Naive B cell (primary cell): ENCODE measurements at regions not wholly inside any gene's neighbourhood (a gene's known extent, or its start where the extent isn't known, plus 50 kb on each side); places are given as distances from the start of the nearest gene placed in this dataset.
A peak's percentile ranks its signal among the peaks of the same experiment; 100 is the strongest.

Source experiments
- ATAC-seq, 2 donors: fragments of 150-1000 bp; cut with Tn5 transposase; 2 replicates each; pipeline ENCODE4 v1.10.0; 2021; ENCODE audit warnings: low read depth in 2 of 2, mild to moderate bottlenecking in 2 of 2, moderate library complexity in 2 of 2
- DNase-seq: peaks from one replicate; pipeline ENCODE4 v3.0.0; 2022
- H3K27ac Mint-ChIP-seq, 6 donors: one replicate each; pipeline ENCODE4 v1.8.0; 2020 to 2022; ENCODE audit warnings: mild to moderate bottlenecking in 6 of 6, mixed read lengths in 6 of 6, moderate library complexity in 5 of 6, inconsistent platforms in 2 of 6
- H3K27me3 Mint-ChIP-seq, 3 donors: one replicate each; pipeline ENCODE4 v1.8.0; 2021 to 2022; ENCODE audit warnings: mixed read lengths in 3 of 3, mild to moderate bottlenecking in 1 of 3
- H3K36me3 Mint-ChIP-seq, 2 donors: one replicate each; pipeline ENCODE4 v1.8.0; 2020 to 2022; ENCODE audit warnings: mixed read lengths in 2 of 2, inconsistent platforms in 1 of 2, mild to moderate bottlenecking in 1 of 2
- H3K4me1 Mint-ChIP-seq, 3 donors: one replicate each; pipeline ENCODE4 v1.8.0; 2020 to 2022; ENCODE audit warnings: mixed read lengths in 3 of 3, inconsistent platforms in 1 of 3, mild to moderate bottlenecking in 1 of 3, moderate library complexity in 1 of 3
- H3K4me3 Mint-ChIP-seq, 8 donors: one replicate each; pipeline ENCODE4 v1.8.0; 2020 to 2022; ENCODE audit warnings: mild to moderate bottlenecking in 8 of 8, mixed read lengths in 8 of 8, moderate library complexity in 8 of 8, inconsistent platforms in 2 of 8
- H3K9me3 Mint-ChIP-seq, 7 donors: one replicate each; pipeline ENCODE4 v1.8.0; 2020 to 2022; ENCODE audit warnings: mixed read lengths in 7 of 7, mild to moderate bottlenecking in 5 of 7, inconsistent platforms in 2 of 7, moderate library complexity in 1 of 7

- no peak for DNase-seq
- peaks cover 34 to 75% (median 58%) of the 10 kb centered on the region in 3 donors for H3K27me3 Mint-ChIP-seq
- no peaks in the 10 kb centered on the region for H3K4me1 Mint-ChIP-seq
- no peak overlapping the region for H3K4me3 Mint-ChIP-seq
- H3K27ac Mint-ChIP-seq: no peak overlapping the region
- H3K36me3 Mint-ChIP-seq: no peaks in the 10 kb centered on the region
- no peak for ATAC-seq
- H3K9me3 Mint-ChIP-seq: peaks cover 0 to 1% (median 0%) of the 10 kb centered on the region in 7 donors
Measured at GRCh38 chr20:46803123-46804020, 91.3 kb upstream of the EYA2 start.

DNA sequence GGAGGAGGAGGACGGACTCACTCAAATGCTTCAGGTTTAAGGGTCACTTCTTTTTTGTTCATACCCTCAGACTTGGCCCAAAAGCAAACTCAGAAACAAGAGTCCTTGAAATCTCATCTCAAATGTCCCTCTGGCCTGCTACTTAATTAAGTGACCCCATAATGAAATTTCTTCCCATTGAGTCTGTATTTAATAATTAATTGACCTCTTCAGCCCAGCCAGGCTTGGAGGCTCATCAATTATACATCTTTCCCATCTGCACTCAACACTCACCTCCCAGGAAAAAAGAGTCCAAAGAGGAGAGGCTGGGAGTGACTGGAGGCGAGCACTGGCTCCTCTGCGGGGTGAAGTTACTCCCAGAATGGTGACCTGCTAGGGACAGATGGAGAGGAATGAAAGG is 90.5 kb upstream of the EYA2 start:
- DNase-seq (no peak), ATAC-seq (no peak)
- Mint-ChIP-seq H3K4me3 (no peak overlapping the region), H3K27ac (peak overlapping the region in 1 of 6 donors; percentile 16), H3K9me3 (peaks cover 0 to 1% (median 0%) of the 10 kb centered on the region in 7 donors), H3K36me3 (no peaks in the 10 kb centered on the region), H3K27me3 (peaks cover 35 to 68% (median 56%) of the 10 kb centered on the region in 3 donors), H3K4me1 (no peaks in the 10 kb centered on the region)

DNA sequence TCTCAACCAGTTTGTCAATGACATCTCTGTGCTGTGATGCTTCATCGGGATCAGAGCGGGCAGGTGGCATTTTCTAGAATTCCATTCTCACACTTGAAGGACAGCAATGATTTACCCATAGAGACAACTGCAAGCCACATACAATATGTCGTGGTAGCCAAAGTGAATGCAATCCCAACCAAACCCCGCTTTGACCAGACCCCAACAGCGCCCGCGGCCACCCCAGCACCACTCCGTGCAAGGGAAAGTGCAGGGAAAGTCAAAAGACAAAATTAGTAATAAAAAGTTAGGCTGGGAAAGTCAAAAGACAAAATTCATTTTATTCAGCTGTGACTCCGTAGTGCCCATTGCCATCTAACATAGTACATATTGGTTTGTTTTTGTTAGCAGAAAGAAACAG is 88.8 kb upstream of the EYA2 start:
- ATAC-seq: no peak

DNA sequence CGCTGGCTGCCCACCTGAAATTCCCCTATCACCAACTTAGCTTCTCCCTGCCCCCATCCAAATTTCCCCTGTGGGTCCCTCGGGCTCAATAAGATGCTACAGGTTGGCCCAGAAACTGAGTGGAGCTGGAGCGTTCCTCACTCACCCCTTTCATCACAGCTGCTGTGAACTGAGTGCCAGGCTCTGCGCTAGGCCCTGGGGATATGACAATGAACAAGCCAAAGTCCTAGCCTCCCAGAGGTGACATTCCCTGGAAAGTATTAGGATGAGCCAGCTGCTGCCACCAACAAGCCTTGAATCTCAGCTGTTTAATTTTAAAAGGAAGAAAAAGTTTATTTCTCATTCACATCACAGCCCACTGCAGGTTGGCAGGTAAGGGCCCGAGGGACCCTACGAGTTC is 86.6 kb upstream of the EYA2 start:
- Mint-ChIP-seq H3K27ac (no peak overlapping the region), H3K4me1 (no peaks in the 10 kb centered on the region), H3K9me3 (no peaks in the 10 kb centered on the region), H3K4me3 (no peak overlapping the region), H3K27me3 (peaks cover 45 to 65% (median 64%) of the 10 kb centered on the region in 3 donors), H3K36me3 (no peaks in the 10 kb centered on the region)
- ATAC-seq: no peak
- DNase-seq: no peak

More for the DNA sequence above, 88.8 kb upstream of the EYA2 start:
- DNase-seq: no peak
- H3K27ac Mint-ChIP-seq: no peak overlapping the region
- no peaks in the 10 kb centered on the region for H3K36me3 Mint-ChIP-seq
- peaks cover 0 to 1% (median 0%) of the 10 kb centered on the region in 7 donors for H3K9me3 Mint-ChIP-seq
- H3K27me3 Mint-ChIP-seq: peaks cover 46 to 71% (median 68%) of the 10 kb centered on the region in 3 donors
- no peak overlapping the region for H3K4me3 Mint-ChIP-seq
- no peaks in the 10 kb centered on the region for H3K4me1 Mint-ChIP-seq

DNA sequence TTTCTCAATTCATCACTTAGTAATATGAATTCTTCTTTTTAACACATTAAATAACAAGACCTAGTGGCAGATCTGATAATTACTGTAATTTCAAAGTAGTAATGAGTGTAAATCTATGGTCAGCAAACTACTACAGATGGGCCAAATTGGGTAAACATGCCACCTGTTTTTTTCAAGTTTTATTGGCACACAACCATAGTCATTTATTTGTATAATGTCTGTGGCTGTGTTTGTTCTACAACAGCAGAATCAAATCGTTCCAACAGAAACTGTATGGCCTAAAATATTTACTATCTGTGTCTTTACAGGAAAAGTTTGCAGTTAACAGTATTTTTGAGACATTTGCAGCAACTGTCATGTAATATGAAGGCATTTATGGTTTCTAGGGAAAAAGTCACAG is 86.1 kb upstream of the EYA2 start:
- H3K9me3 Mint-ChIP-seq: no peaks in the 10 kb centered on the region
- DNase-seq (no peak), ATAC-seq (no peak)
- no peaks in the 10 kb centered on the region for H3K4me1 Mint-ChIP-seq
- no peak overlapping the region for H3K27ac Mint-ChIP-seq
- no peak overlapping the region for H3K4me3 Mint-ChIP-seq
- peaks cover 43 to 63% (median 62%) of the 10 kb centered on the region in 3 donors for H3K27me3 Mint-ChIP-seq
- no peaks in the 10 kb centered on the region for H3K36me3 Mint-ChIP-seq

DNA sequence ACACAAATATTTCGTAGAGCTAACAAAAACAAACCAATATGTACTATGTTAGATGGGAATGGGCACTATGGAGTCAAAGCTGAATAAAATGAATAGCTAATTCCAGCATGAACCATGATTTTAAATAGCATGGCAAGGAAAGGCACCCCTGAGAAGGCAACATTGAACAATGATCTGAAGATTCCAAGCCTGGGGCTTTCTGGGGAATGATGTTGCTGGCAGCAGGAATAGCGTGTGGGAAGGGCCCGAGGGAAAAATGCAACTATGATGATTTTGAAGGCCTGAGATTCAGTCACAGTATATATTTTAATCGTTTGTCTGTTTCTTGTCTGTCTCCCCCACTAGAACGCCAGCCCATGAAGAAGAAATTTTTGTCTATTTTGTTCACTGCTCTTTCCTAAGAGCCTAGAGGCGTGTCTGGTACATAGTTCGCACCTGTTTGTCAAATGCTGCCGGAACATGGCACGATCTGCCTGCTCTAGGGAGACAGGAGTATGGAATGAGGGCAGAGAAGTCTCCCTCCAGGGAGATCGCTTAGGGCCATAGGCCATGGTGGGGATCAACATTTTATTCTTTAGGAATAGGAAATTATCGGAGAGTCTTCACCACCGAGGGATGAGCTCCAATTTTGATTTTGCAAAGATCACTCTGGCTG is 84.8 kb upstream of the EYA2 start:
- H3K4me1 Mint-ChIP-seq: no peaks in the 10 kb centered on the region
- H3K9me3 Mint-ChIP-seq: no peaks in the 10 kb centered on the region
- H3K27me3 Mint-ChIP-seq: peaks cover 46 to 60% (median 58%) of the 10 kb centered on the region in 3 donors
- DNase-seq (no peak), ATAC-seq (no peak)
- no peaks in the 10 kb centered on the region for H3K36me3 Mint-ChIP-seq
- no peak overlapping the region for H3K27ac Mint-ChIP-seq
- H3K4me3 Mint-ChIP-seq: no peak overlapping the region

GRCh38 chr20:46810448-46811223 is 84.0 kb upstream of the EYA2 start:
- Mint-ChIP-seq H3K27me3 (peaks cover 47 to 60% (median 60%) of the 10 kb centered on the region in 3 donors), H3K27ac (no peak overlapping the region), H3K36me3 (no peaks in the 10 kb centered on the region), H3K4me3 (no peak overlapping the region), H3K4me1 (no peaks in the 10 kb centered on the region), H3K9me3 (no peaks in the 10 kb centered on the region)
- DNase-seq: no peak
- ATAC-seq: no peak

DNA sequence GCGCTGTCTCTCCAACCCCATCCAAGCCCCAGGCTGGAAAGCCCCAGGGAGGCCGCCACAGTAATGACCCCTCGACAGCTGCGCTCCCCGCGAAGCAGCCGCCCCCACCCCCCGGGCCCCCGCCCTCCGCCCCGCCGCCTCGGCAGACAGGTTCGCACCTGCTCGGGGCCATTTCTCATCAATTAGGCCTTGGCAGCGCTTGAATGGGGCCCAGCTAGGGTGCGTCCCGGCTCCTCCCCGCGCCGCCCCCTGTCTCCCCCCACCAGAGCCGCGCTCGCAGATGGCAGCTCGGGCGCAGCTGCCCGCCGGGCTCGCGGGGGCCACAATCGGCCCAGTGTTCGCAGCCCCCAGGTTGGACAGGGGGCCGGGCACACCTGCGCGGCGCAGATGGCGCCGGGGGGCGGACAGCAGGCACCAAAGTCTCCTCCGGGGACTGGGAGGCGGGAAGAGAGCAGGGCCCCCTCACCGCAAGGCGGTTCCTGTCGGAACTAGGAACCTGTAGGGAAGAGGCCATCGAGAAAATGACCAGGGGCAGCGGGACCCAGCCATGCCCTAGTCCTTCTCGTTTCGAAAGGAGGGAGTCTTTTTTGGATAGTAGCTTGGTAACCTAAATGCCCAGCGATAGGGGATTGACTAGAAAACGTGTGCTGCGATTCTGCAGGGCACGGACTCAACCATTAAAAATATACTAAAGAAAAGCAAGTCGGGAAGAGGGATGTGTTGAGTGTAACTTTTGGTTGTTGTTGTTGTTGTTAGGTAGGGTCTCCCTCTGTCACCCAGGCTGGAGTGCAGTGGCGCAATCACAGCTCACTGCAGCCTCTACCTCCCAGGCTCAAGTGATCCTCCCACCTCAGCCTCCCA is 83.2 kb upstream of the EYA2 start:
- peaks cover 50 to 62% (median 59%) of the 10 kb centered on the region in 3 donors for H3K27me3 Mint-ChIP-seq
- H3K36me3 Mint-ChIP-seq: no peaks in the 10 kb centered on the region
- ATAC-seq (no peak), DNase-seq (no peak)
- H3K27ac Mint-ChIP-seq: no peak overlapping the region
- peaks cover 0 to 4% (median 0%) of the 10 kb centered on the region in 7 donors for H3K9me3 Mint-ChIP-seq
- H3K4me3 Mint-ChIP-seq: no peak overlapping the region
- no peaks in the 10 kb centered on the region for H3K4me1 Mint-ChIP-seq

- no peaks in the 10 kb centered on the region for H3K36me3 Mint-ChIP-seq
- DNase-seq: no peak
- H3K4me1 Mint-ChIP-seq: no peaks in the 10 kb centered on the region
- peaks cover 0 to 4% (median 0%) of the 10 kb centered on the region in 7 donors for H3K9me3 Mint-ChIP-seq
- H3K4me3 Mint-ChIP-seq: no peak overlapping the region
- no peak overlapping the region for H3K27ac Mint-ChIP-seq
- H3K27me3 Mint-ChIP-seq: peaks cover 46 to 64% (median 60%) of the 10 kb centered on the region in 3 donors
- ATAC-seq: no peak
Measured at GRCh38 chr20:46814366-46815232, 80.0 kb upstream of the EYA2 start.

DNA sequence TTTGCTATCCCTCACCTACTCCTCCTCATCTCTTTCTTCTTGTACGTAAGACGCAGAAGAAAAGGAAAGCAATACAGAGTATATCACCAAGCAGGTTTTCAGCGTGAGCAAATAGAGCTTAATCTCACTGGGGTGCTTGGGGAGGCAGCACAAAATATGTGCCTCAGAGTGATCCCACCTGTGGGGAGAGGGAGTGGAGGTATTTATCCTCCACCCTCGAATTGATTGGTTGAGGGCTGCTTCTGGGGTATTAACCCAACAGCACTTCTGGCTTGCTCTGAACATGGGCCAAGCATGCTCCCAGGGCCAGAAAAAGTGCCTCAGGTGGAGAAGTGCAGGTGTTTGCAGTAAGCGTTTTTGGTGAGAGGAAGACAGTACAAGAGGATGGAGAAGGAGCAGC is 78.5 kb upstream of the EYA2 start:
- H3K4me1 Mint-ChIP-seq: no peaks in the 10 kb centered on the region
- no peaks in the 10 kb centered on the region for H3K36me3 Mint-ChIP-seq
- H3K27me3 Mint-ChIP-seq: peaks cover 41 to 53% (median 52%) of the 10 kb centered on the region in 3 donors
- ATAC-seq: no peak
- no peak for DNase-seq
- H3K27ac Mint-ChIP-seq: no peak overlapping the region
- no peak overlapping the region for H3K4me3 Mint-ChIP-seq
- peaks cover 0 to 4% (median 0%) of the 10 kb centered on the region in 7 donors for H3K9me3 Mint-ChIP-seq

DNA sequence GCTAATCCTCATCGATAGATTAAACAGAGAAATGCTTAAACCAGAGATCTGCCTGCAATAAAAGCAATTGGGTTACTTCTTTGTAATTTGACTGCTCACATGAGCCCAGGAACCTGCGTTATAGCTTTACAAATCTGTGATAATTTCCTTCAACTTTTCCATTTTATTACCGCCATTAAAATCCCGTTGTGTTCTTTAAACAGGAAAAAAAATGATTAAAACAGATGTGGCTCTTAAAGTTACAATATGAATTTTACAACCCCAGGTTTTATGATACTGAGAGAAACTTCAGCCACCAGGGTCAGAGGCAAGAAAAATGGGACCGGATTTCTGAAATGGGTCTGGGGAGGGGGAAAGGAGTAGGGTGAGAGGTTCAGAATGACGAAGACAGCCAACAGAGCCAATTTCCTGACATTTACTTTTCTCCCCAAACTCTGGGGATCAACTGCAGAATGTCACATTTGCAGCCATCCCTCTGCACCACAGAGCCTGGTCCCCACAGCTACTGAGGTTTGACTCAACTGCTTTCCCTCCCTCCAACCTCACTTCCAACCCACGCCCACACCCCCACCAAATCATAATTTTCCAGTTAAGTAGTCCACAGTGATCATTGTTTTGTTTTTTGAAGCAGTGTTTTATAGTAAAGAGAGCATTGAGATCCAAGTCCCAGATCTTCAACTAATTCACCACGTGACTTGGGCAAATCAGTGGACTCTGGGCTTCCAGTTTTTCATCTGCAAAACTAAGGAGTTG is 77.6 kb upstream of the EYA2 start:
- Mint-ChIP-seq H3K27me3 (peaks cover 39 to 46% (median 46%) of the 10 kb centered on the region in 3 donors), H3K4me3 (no peak overlapping the region), H3K27ac (no peak overlapping the region), H3K4me1 (no peaks in the 10 kb centered on the region), H3K9me3 (peaks cover 0 to 4% (median 0%) of the 10 kb centered on the region in 7 donors), H3K36me3 (no peaks in the 10 kb centered on the region)
- no peak for ATAC-seq
- no peak for DNase-seq
